ENCODE measurements at regions not wholly inside any gene's neighbourhood (a gene's known extent, or its start where the extent isn't known, plus 50 kb on each side); places are given as distances from the start of the nearest gene placed in this dataset.

DNA sequence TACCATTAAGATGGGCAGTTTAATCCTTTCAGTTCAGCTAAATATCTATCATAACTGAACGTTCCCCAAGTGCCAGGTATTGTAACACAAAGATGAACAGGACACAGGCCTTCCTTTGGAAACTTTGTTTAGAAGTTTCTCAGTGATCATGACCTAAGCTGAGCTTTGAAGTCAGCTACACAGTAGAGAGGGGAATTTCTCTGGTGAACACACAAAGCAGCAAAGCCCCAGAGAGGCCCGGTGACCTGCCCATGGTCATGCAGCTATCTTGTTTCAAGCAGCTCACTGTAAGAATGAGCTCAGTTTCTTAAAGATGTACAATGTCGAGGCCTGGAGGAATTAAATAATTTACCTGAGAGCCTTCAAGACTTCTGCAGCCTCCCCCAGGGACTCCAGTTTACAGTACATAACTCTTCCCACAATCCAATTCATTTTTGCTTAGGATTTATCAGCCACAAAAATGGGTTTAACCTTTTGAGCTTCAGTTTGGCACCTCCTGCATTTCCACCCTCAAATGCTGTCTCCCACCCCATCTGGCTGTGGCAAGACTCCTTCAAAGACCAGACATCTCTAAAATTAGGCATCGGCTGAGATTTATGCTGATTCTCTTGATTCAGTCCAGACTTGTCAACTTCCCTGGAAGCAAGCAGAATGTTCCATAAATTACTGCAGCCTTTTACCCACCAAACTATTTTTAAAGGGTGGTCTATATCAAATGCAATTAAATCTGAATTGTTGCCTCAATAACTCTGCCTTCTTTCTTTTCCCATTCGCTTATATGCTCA is 325.6 kb downstream of the TXNL1 start:
- H3K27ac ChIP-seq (ENCODE audit: low read depth in 1 of 2, low read length in 1 of 2): no peak overlapping the region
- H3K4me3 ChIP-seq (ENCODE audit: low read length in 2 of 2): no peak overlapping the region
- 93% methylated on average over 5 of the region's 5 CpGs for WGBS
- H3K4me1 ChIP-seq (ENCODE audit: control insufficient read depth in 2 of 2, insufficient read depth in 2 of 2, low read length in 2 of 2): no peaks in the 10 kb centered on the region
- H3K27me3 ChIP-seq (ENCODE audit: control insufficient read depth in 2 of 2, insufficient read depth in 1 of 2, low read length in 1 of 2): no peaks in the 10 kb centered on the region
- no peaks in the 10 kb centered on the region for H3K9me3 ChIP-seq (ENCODE audit: control insufficient read depth in 2 of 2, insufficient read depth in 1 of 2, low read length in 1 of 2)
- no peak for DNase-seq (ENCODE audit: low read depth in 6 of 9, low spot score in 9 of 9)
- no peaks in the 10 kb centered on the region for H3K36me3 ChIP-seq (ENCODE audit: control insufficient read depth in 2 of 2, insufficient read depth in 2 of 2, low read length in 1 of 2)

DNA sequence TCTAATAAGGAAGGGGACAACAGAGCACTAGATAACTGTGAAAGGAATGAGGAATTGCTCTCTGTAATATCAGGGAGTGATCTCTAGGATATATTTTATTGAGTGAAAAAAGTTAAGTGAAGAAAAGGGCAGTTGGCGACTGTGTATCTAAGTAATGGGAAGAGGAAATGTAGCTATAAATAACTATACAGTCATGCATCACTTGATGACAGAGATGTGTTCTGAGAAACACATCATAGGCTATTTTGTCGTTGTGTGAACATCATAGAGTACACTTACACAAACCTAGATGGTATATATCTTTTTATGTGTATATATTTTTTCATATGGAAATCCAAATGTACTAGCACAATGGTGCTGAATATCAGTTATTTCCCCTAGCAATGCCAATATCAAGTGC is 329.3 kb downstream of the TXNL1 start:
- no peaks in the 10 kb centered on the region for H3K36me3 ChIP-seq (ENCODE audit: control insufficient read depth in 2 of 2, insufficient read depth in 2 of 2, low read length in 1 of 2)
- 71% methylated on average over 2 of the region's 2 CpGs for WGBS

GRCh38 chr18:56307354-56308170 is 330.8 kb downstream of the TXNL1 start:
- no peak for DNase-seq (ENCODE audit: low read depth in 6 of 9, low spot score in 9 of 9)
- 50% methylated on average over 4 of the region's 4 CpGs for WGBS
- no peaks in the 10 kb centered on the region for H3K27me3 ChIP-seq (ENCODE audit: control insufficient read depth in 2 of 2, insufficient read depth in 1 of 2, low read length in 1 of 2)
- no peaks in the 10 kb centered on the region for H3K9me3 ChIP-seq (ENCODE audit: control insufficient read depth in 2 of 2, insufficient read depth in 1 of 2, low read length in 1 of 2)
- H3K27ac ChIP-seq (ENCODE audit: low read depth in 1 of 2, low read length in 1 of 2): no peak overlapping the region
- no peak overlapping the region for H3K4me3 ChIP-seq (ENCODE audit: low read length in 2 of 2)
- no peaks in the 10 kb centered on the region for H3K36me3 ChIP-seq (ENCODE audit: control insufficient read depth in 2 of 2, insufficient read depth in 2 of 2, low read length in 1 of 2)
- no peaks in the 10 kb centered on the region for H3K4me1 ChIP-seq (ENCODE audit: control insufficient read depth in 2 of 2, insufficient read depth in 2 of 2, low read length in 2 of 2)

More for the DNA sequence above, 329.3 kb downstream of the TXNL1 start:
- Histone ChIP-seq H3K27me3 (ENCODE audit: control insufficient read depth in 2 of 2, insufficient read depth in 1 of 2, low read length in 1 of 2) (no peaks in the 10 kb centered on the region), H3K9me3 (ENCODE audit: control insufficient read depth in 2 of 2, insufficient read depth in 1 of 2, low read length in 1 of 2) (no peaks in the 10 kb centered on the region), H3K4me3 (ENCODE audit: low read length in 2 of 2) (no peak overlapping the region), H3K4me1 (ENCODE audit: control insufficient read depth in 2 of 2, insufficient read depth in 2 of 2, low read length in 2 of 2) (no peaks in the 10 kb centered on the region), H3K27ac (ENCODE audit: low read depth in 1 of 2, low read length in 1 of 2) (no peak overlapping the region)
- DNase-seq (ENCODE audit: low read depth in 6 of 9, low spot score in 9 of 9): no peak

DNA sequence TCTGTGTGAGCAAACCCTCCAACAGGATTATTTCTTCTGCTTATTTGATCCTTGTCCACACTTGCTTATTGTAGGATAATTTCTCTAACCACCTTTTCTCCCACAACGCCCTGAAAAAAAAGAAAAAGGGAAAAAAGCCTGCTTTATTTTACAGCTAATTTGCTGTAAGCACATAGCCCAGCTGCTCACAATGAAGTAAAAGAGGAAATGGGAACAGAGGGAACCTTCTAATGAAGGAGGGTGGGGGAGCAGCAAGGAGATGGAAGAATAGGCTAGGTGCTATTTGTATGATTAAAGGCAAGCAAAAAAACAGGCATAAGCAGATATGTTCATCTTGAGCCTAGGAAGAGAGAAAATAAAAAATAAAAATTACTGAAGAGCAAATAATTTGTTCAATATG is 331.6 kb downstream of the TXNL1 start:
- Histone ChIP-seq H3K27me3 (ENCODE audit: control insufficient read depth in 2 of 2, insufficient read depth in 1 of 2, low read length in 1 of 2) (no peaks in the 10 kb centered on the region), H3K4me1 (ENCODE audit: control insufficient read depth in 2 of 2, insufficient read depth in 2 of 2, low read length in 2 of 2) (no peaks in the 10 kb centered on the region), H3K9me3 (ENCODE audit: control insufficient read depth in 2 of 2, insufficient read depth in 1 of 2, low read length in 1 of 2) (no peaks in the 10 kb centered on the region), H3K27ac (ENCODE audit: low read depth in 1 of 2, low read length in 1 of 2) (no peak overlapping the region), H3K4me3 (ENCODE audit: low read length in 2 of 2) (no peak overlapping the region), H3K36me3 (ENCODE audit: control insufficient read depth in 2 of 2, insufficient read depth in 2 of 2, low read length in 1 of 2) (no peaks in the 10 kb centered on the region)
- DNase-seq (ENCODE audit: low read depth in 6 of 9, low spot score in 9 of 9): no peak
- WGBS: 64% methylated on average over 1 of the region's 1 CpG

DNA sequence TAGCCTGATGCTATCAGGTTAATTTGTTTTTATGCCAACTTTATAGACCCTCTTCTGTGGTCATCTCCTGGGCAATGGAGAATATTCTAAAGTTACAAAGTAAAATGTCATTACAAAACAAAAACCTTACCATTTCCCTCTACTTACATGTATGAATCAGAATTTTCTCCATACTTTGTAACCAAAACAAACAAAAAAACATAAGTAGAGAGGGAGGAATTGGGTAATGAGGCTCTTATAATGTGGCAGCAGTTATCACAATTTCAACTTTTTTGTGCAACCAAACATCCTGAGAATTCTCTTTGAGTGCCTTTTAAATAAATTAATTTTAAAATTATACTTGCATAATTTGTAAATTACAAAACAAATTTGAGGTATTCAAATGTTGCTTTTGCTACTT is 332.8 kb downstream of the TXNL1 start:
- no peaks in the 10 kb centered on the region for H3K36me3 ChIP-seq (ENCODE audit: control insufficient read depth in 2 of 2, insufficient read depth in 2 of 2, low read length in 1 of 2)
- H3K9me3 ChIP-seq (ENCODE audit: control insufficient read depth in 2 of 2, insufficient read depth in 1 of 2, low read length in 1 of 2): no peaks in the 10 kb centered on the region
- DNase-seq (ENCODE audit: low read depth in 6 of 9, low spot score in 9 of 9): no peak
- no peak overlapping the region for H3K4me3 ChIP-seq (ENCODE audit: low read length in 2 of 2)
- H3K4me1 ChIP-seq (ENCODE audit: control insufficient read depth in 2 of 2, insufficient read depth in 2 of 2, low read length in 2 of 2): no peaks in the 10 kb centered on the region
- no peaks in the 10 kb centered on the region for H3K27me3 ChIP-seq (ENCODE audit: control insufficient read depth in 2 of 2, insufficient read depth in 1 of 2, low read length in 1 of 2)
- H3K27ac ChIP-seq (ENCODE audit: low read depth in 1 of 2, low read length in 1 of 2): no peak overlapping the region

DNA sequence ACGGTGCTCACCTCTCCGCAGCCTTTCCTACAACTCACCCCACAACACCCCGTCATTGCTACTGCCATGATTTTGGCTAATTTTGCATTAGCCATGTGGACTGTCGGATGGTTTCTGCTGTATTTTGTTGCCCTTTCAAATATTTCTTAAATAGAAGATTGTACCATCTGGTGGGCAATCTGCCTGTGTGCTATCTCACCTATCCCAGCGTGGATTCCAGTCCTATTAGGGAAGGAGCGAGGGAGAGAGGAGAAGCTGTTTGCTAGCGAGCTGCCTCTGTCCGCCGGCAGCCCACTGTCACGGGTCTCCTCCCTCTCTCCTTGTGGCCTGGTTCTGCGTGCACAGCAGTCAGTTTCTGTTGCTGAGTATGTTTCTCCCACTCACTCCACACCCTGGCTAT is 336.2 kb downstream of the TXNL1 start:
- WGBS: 99% methylated on average over 11 of the region's 11 CpGs
- DNase-seq (ENCODE audit: low read depth in 6 of 9, low spot score in 9 of 9): no peak
- H3K4me3 ChIP-seq (ENCODE audit: low read length in 2 of 2): no peak overlapping the region
- no peaks in the 10 kb centered on the region for H3K9me3 ChIP-seq (ENCODE audit: control insufficient read depth in 2 of 2, insufficient read depth in 1 of 2, low read length in 1 of 2)
- no peak overlapping the region for H3K27ac ChIP-seq (ENCODE audit: low read depth in 1 of 2, low read length in 1 of 2)
- H3K36me3 ChIP-seq (ENCODE audit: control insufficient read depth in 2 of 2, insufficient read depth in 2 of 2, low read length in 1 of 2): no peaks in the 10 kb centered on the region
- no peaks in the 10 kb centered on the region for H3K4me1 ChIP-seq (ENCODE audit: control insufficient read depth in 2 of 2, insufficient read depth in 2 of 2, low read length in 2 of 2)
- no peaks in the 10 kb centered on the region for H3K27me3 ChIP-seq (ENCODE audit: control insufficient read depth in 2 of 2, insufficient read depth in 1 of 2, low read length in 1 of 2)

- H3K4me3 ChIP-seq (ENCODE audit: low read length in 2 of 2): no peak overlapping the region
- no peak overlapping the region for H3K27ac ChIP-seq (ENCODE audit: low read depth in 1 of 2, low read length in 1 of 2)
- peaks cover 0 to 5% of the 10 kb centered on the region in 2 donors for H3K4me1 ChIP-seq (ENCODE audit: control insufficient read depth in 2 of 2, insufficient read depth in 2 of 2, low read length in 2 of 2)
- WGBS: 90% methylated on average over 1 of the region's 1 CpG
- H3K9me3 ChIP-seq (ENCODE audit: control insufficient read depth in 2 of 2, insufficient read depth in 1 of 2, low read length in 1 of 2): no peaks in the 10 kb centered on the region
- no peaks in the 10 kb centered on the region for H3K27me3 ChIP-seq (ENCODE audit: control insufficient read depth in 2 of 2, insufficient read depth in 1 of 2, low read length in 1 of 2)
- no peak for DNase-seq (ENCODE audit: low read depth in 6 of 9, low spot score in 9 of 9)
- no peaks in the 10 kb centered on the region for H3K36me3 ChIP-seq (ENCODE audit: control insufficient read depth in 2 of 2, insufficient read depth in 2 of 2, low read length in 1 of 2)
Observed at GRCh38 chr18:56299740-56300139, 338.7 kb downstream of the TXNL1 start.

DNA sequence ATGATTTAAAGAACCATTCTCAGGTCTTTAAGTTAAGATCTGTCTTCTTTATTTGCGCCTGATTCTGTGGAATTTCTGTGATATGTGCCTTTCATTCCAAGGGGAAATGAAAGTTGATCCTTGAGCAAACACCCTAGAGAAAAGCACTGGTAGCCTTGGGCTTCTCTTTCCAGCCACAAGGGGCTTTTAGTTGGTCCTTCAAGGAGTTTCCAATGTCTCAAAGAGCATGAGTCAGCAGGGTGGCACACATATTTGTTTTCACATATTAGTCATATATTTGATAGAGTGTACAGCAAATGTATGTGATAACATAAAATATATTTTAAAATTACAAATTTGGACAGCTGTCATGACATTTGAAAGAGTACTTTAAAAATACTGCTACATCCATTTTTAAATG is 339.5 kb downstream of the TXNL1 start:
- no peak overlapping the region for H3K4me3 ChIP-seq (ENCODE audit: low read length in 2 of 2)
- peaks cover 0 to 10% of the 10 kb centered on the region in 2 donors for H3K4me1 ChIP-seq (ENCODE audit: control insufficient read depth in 2 of 2, insufficient read depth in 2 of 2, low read length in 2 of 2)
- no peaks in the 10 kb centered on the region for H3K9me3 ChIP-seq (ENCODE audit: control insufficient read depth in 2 of 2, insufficient read depth in 1 of 2, low read length in 1 of 2)
- DNase-seq (ENCODE audit: low read depth in 6 of 9, low spot score in 9 of 9): no peak
- WGBS: 97% methylated on average over 1 of the region's 1 CpG
- no peaks in the 10 kb centered on the region for H3K27me3 ChIP-seq (ENCODE audit: control insufficient read depth in 2 of 2, insufficient read depth in 1 of 2, low read length in 1 of 2)
- no peaks in the 10 kb centered on the region for H3K36me3 ChIP-seq (ENCODE audit: control insufficient read depth in 2 of 2, insufficient read depth in 2 of 2, low read length in 1 of 2)
- no peak overlapping the region for H3K27ac ChIP-seq (ENCODE audit: low read depth in 1 of 2, low read length in 1 of 2)

GRCh38 chr18:56296381-56296780 is 342.0 kb downstream of the TXNL1 start:
- WGBS: 97% methylated on average over 3 of the region's 3 CpGs
- H3K36me3 ChIP-seq (ENCODE audit: control insufficient read depth in 2 of 2, insufficient read depth in 2 of 2, low read length in 1 of 2): no peaks in the 10 kb centered on the region

More at GRCh38 chr18:56296381-56296780, 342.0 kb downstream of the TXNL1 start:
- Histone ChIP-seq H3K27me3 (ENCODE audit: control insufficient read depth in 2 of 2, insufficient read depth in 1 of 2, low read length in 1 of 2) (no peaks in the 10 kb centered on the region), H3K27ac (ENCODE audit: low read depth in 1 of 2, low read length in 1 of 2) (no peak overlapping the region), H3K9me3 (ENCODE audit: control insufficient read depth in 2 of 2, insufficient read depth in 1 of 2, low read length in 1 of 2) (no peaks in the 10 kb centered on the region), H3K4me3 (ENCODE audit: low read length in 2 of 2) (no peak overlapping the region), H3K4me1 (ENCODE audit: control insufficient read depth in 2 of 2, insufficient read depth in 2 of 2, low read length in 2 of 2) (peaks cover 0 to 10% of the 10 kb centered on the region in 2 donors)
- no peak for DNase-seq (ENCODE audit: low read depth in 6 of 9, low spot score in 9 of 9)
